Stimulated activated CD8-positive, alpha-beta memory T cell treated with anti-CD3 and anti-CD28 coated beads, Interleukin-15, amount 100 ng/mL, for 48 hours (primary cell): ENCODE measurements at regions not wholly inside any gene's neighbourhood (a gene's known extent, or its start where the extent isn't known, plus 50 kb on each side); places are given as distances from the start of the nearest gene placed in this dataset.

Experiments
- DNase-seq, 2 donors: peaks; one replicate each; pipeline ENCODE4 v3.0.0-alpha.2; 2020; ENCODE audit warnings: low read depth in 2 of 2

- DNase-seq: no peak
Observed at GRCh38 chr2:147553775-147554271, 291.0 kb upstream of the ACVR2A start.

GRCh38 chr2:147550995-147551731 is 293.7 kb upstream of the ACVR2A start:
- DNase-seq: no peak

- DNase-seq: no peak
Observed at GRCh38 chr2:147549054-147549453, 295.8 kb upstream of the ACVR2A start.

GRCh38 chr2:147548451-147548850 is 296.4 kb upstream of the ACVR2A start:
- DNase-seq: no peak

- no peak for DNase-seq
Observed at GRCh38 chr2:147547440-147547839, 297.4 kb upstream of the ACVR2A start.

- DNase-seq: no peak
Observed at GRCh38 chr2:147546109-147546508, 298.7 kb upstream of the ACVR2A start.

GRCh38 chr2:147543056-147543455 is 301.8 kb upstream of the ACVR2A start:
- DNase-seq: no peak

- no peak for DNase-seq
Observed at GRCh38 chr2:147542351-147542750, 302.5 kb upstream of the ACVR2A start.

- no peak for DNase-seq
Observed at GRCh38 chr2:147541314-147541713, 303.5 kb upstream of the ACVR2A start.

GRCh38 chr2:147538821-147539220 is 306.0 kb upstream of the ACVR2A start:
- DNase-seq: no peak

- DNase-seq: no peak
Observed at GRCh38 chr2:147538088-147538487, 306.7 kb upstream of the ACVR2A start.

- DNase-seq: no peak
Observed at GRCh38 chr2:147531269-147531668, 313.6 kb upstream of the ACVR2A start.

- DNase-seq: no peak
Observed at GRCh38 chr2:147530033-147530432, 314.8 kb upstream of the ACVR2A start.

- no peak for DNase-seq
Observed at GRCh38 chr2:147525819-147526489, 318.9 kb upstream of the ACVR2A start.

- DNase-seq: no peak
Observed at GRCh38 chr2:147524912-147525311, 319.9 kb upstream of the ACVR2A start.

- DNase-seq: no peak
Observed at GRCh38 chr2:147523415-147523814, 321.4 kb upstream of the ACVR2A start.

- no peak for DNase-seq
Observed at GRCh38 chr2:147521936-147522335, 322.9 kb upstream of the ACVR2A start.

- DNase-seq: no peak
Observed at GRCh38 chr2:147520817-147521216, 324.0 kb upstream of the ACVR2A start.

GRCh38 chr2:147519178-147519577 is 325.7 kb upstream of the ACVR2A start:
- no peak for DNase-seq

GRCh38 chr2:147515213-147515612 is 329.6 kb upstream of the ACVR2A start:
- DNase-seq: no peak

- no peak for DNase-seq
Observed at GRCh38 chr2:147512206-147512605, 332.6 kb upstream of the ACVR2A start.

- DNase-seq: no peak
Observed at GRCh38 chr2:147511491-147511948, 333.3 kb upstream of the ACVR2A start.

GRCh38 chr2:147509821-147510220 is 335.0 kb upstream of the ACVR2A start:
- no peak for DNase-seq
